ENCODE measurements at regions not wholly inside any gene's neighbourhood (a gene's known extent, or its start where the extent isn't known, plus 50 kb on each side); places are given as distances from the start of the nearest gene placed in this dataset.

DNA sequence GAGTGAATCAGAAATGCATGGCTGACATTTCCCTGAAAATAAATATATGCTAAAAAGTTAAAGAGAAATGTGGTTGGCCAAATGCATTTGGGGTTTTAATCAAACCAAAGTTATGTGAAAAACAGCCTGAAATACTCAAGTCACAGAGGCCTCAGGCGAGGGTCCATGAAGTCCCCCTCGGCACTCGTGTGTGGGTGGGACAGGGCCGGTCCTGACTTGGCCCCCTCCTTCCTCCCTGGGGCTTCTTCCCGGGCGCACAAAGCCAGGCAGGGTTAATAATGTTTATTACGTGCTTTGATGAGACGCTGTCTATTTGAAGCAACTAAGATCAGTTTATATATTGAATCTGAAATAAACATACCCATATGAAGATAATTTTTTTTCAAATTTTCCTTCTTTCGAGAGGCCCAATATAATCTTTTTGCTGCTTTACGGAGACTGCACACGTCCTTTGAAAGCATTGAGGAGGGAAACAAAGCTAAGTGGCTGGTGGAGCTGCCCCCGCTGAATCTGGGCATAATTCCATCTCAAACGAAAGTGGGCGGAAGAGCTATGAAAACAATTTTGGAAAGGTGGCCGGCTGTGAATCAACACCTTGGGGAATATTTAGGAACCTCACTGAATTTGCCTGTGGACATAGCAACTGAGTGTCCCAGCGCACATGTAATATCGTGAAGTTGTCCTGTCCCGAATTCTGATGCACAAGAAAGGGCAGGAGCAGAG lies 55.8 kb upstream of the SMOC2 start:
- Histone ChIP-seq H2AFZ (ENCODE audit: low read length) (no peak overlapping the region), H3K27ac (ENCODE audit: low read depth, low read length, poor library complexity, severe bottlenecking) (no peak overlapping the region), H3K4me1 (ENCODE audit: insufficient read depth, low read length, poor library complexity, severe bottlenecking) (no peaks in the 10 kb centered on the region), H3K36me3 (ENCODE audit: insufficient read depth, low read length) (no peaks in the 10 kb centered on the region), H3K4me3 (ENCODE audit: low read depth, low read length, poor library complexity, severe bottlenecking) (no peak overlapping the region), H3K9me2 (ENCODE audit: insufficient read depth, low read length) (no peaks in the 10 kb centered on the region), H4K20me1 (ENCODE audit: insufficient read depth, low read length) (no peaks in the 10 kb centered on the region), H3K9me3 (ENCODE audit: low read length) (no peaks in the 10 kb centered on the region), H3K4me2 (ENCODE audit: low read length) (no peak overlapping the region), H3K79me2 (ENCODE audit: insufficient read depth, low read depth, low read length) (no peaks in the 10 kb centered on the region)
- ChIA-PET POLR2A (no interaction called here), CTCF (ENCODE audit: unreplicated experiment) (no interaction called here)
- no peak for DNase-seq (ENCODE audit: low spot score)
- intact Hi-C loops (cut with micrococcal nuclease; ENCODE audit: unreplicated experiment), result no loop called here
- BruUV-seq (replicated peaks), result no TSS peak
- TF ChIP-seq EZH2phosphoT487 (IDR thresholded peaks at IDR 0.05; ENCODE audit: borderline replicate concordance, low read depth, low read length), result no peak
- TF ChIP-seq, protein P1, sequence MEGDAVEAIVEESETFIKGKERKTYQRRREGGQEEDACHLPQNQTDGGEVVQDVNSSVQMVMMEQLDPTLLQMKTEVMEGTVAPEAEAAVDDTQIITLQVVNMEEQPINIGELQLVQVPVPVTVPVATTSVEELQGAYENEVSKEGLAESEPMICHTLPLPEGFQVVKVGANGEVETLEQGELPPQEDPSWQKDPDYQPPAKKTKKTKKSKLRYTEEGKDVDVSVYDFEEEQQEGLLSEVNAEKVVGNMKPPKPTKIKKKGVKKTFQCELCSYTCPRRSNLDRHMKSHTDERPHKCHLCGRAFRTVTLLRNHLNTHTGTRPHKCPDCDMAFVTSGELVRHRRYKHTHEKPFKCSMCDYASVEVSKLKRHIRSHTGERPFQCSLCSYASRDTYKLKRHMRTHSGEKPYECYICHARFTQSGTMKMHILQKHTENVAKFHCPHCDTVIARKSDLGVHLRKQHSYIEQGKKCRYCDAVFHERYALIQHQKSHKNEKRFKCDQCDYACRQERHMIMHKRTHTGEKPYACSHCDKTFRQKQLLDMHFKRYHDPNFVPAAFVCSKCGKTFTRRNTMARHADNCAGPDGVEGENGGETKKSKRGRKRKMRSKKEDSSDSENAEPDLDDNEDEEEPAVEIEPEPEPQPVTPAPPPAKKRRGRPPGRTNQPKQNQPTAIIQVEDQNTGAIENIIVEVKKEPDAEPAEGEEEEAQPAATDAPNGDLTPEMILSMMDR (conservative IDR thresholded peaks at IDR 0.05; ENCODE audit: low read length), result no peak

DNA sequence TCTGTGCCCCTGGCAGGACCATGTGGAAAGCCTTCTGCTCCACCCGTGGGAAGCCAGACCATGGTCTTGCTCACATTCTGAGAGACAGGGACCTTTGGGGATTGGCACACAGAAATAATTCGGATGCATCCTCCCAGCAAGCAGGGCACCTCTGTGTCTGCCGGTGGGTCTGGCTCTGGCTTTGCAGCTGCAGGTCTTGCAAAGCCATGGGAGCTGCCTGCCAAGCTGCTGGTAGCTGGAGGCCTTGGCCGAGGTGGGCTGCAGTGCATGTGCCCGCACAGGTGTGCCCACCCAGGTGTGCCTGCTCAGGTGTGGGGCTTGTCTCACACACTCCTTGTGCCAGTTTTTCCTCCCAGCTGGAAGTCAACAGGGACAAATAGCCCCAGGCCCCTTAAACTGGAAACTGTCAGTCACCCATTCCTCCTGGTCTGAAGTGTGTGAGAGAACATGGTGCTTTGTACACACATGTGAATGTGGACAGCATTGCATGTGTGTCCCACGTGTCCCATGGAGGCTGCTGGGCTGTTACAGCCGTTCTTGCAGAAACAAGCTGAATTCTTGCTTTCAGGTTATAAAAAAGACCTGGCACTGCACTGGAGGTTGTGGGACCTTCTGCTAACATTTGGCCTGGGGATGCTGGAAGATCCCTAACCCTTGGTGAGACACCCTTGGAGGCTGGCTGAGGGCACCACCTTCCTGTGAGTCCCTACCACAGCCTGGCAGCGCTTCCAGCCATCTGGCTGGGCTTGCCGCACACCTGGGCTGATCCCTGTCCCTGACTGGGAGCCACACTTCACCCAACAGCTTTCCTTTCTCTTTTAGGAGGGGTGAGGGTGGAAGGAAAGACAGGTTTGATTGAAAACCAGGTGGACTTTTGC lies 54.9 kb upstream of the SMOC2 start:
- BruUV-seq (replicated peaks), result no TSS peak
- intact Hi-C loops (cut with micrococcal nuclease; ENCODE audit: unreplicated experiment), result no loop called here
- CTCF ChIA-PET (ENCODE audit: unreplicated experiment), result no interaction called here

More for the DNA sequence above, 54.9 kb upstream of the SMOC2 start:
- no peaks in the 10 kb centered on the region for H3K9me3 ChIP-seq (ENCODE audit: low read length)
- H2AFZ ChIP-seq (ENCODE audit: low read length), result no peak overlapping the region
- DNase-seq (ENCODE audit: low spot score), result no peak
- H3K4me3 ChIP-seq (ENCODE audit: low read depth, low read length, poor library complexity, severe bottlenecking), result no peak overlapping the region
- H3K27ac ChIP-seq (ENCODE audit: low read depth, low read length, poor library complexity, severe bottlenecking), result no peak overlapping the region
- POLR2A ChIA-PET, result no interaction called here
- no peaks in the 10 kb centered on the region for H3K4me1 ChIP-seq (ENCODE audit: insufficient read depth, low read length, poor library complexity, severe bottlenecking)
- no peak overlapping the region for H3K4me2 ChIP-seq (ENCODE audit: low read length)
- TF ChIP-seq, protein P1 (conservative IDR thresholded peaks at IDR 0.05; ENCODE audit: low read length), result no peak
- no peak for TF ChIP-seq EZH2phosphoT487 (IDR thresholded peaks at IDR 0.05; ENCODE audit: borderline replicate concordance, low read depth, low read length)
- H4K20me1 ChIP-seq (ENCODE audit: insufficient read depth, low read length), result no peaks in the 10 kb centered on the region
- H3K79me2 ChIP-seq (ENCODE audit: insufficient read depth, low read depth, low read length), result no peaks in the 10 kb centered on the region
- H3K9me2 ChIP-seq (ENCODE audit: insufficient read depth, low read length), result no peaks in the 10 kb centered on the region
- H3K36me3 ChIP-seq (ENCODE audit: insufficient read depth, low read length), result no peaks in the 10 kb centered on the region
